GM12874 (cell line): ENCODE measurements at regions not wholly inside any gene's neighbourhood (a gene's known extent, or its start where the extent isn't known, plus 50 kb on each side); places are given as distances from the start of the nearest gene placed in this dataset.

Experiments
- TF ChIP-seq, protein P1 (sequence below): IDR thresholded peaks from 2 replicates; pipeline ENCODE4 v1.5.1; 2011; ENCODE audit warnings: low read depth, mild to moderate bottlenecking, control low read depth, low read length, moderate library complexity; ENCODE audit not compliant: insufficient read depth

DNA sequence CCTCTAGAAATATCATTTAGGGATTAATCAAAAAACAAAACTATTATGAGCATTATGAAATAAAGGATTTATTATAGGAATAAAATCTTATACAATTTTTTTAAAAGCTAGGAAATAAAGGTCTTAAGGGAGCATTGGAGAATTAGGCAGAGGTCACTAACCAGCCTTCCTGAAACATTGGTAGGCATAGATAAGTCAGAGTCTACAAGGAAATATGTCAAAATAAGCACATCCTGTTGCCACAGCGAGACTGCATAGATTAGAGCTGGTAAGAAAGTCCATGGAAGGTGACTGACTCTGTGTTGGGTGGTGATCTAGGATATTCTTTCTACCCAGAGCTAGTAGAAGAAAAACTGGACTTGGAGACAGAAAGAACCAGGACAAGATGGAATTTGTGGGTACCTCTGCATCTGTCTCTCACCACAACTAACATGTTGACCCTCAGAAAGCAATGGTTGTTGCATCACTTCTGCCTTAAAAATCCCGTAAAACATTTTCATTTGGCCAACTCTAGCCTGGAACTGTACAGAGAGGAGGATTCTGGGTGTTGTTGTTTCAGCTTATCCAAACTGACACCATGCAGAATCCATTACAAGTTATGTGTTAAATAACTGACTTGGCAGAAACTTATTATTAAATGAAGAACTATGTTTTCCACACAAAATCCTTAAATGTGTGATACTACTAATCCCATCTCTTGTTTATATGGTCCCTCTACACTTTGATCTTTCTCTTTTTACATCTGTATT lies 77.1 kb downstream of the FBXO5 start:
- TF ChIP-seq, protein P1, sequence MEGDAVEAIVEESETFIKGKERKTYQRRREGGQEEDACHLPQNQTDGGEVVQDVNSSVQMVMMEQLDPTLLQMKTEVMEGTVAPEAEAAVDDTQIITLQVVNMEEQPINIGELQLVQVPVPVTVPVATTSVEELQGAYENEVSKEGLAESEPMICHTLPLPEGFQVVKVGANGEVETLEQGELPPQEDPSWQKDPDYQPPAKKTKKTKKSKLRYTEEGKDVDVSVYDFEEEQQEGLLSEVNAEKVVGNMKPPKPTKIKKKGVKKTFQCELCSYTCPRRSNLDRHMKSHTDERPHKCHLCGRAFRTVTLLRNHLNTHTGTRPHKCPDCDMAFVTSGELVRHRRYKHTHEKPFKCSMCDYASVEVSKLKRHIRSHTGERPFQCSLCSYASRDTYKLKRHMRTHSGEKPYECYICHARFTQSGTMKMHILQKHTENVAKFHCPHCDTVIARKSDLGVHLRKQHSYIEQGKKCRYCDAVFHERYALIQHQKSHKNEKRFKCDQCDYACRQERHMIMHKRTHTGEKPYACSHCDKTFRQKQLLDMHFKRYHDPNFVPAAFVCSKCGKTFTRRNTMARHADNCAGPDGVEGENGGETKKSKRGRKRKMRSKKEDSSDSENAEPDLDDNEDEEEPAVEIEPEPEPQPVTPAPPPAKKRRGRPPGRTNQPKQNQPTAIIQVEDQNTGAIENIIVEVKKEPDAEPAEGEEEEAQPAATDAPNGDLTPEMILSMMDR = no peak

DNA sequence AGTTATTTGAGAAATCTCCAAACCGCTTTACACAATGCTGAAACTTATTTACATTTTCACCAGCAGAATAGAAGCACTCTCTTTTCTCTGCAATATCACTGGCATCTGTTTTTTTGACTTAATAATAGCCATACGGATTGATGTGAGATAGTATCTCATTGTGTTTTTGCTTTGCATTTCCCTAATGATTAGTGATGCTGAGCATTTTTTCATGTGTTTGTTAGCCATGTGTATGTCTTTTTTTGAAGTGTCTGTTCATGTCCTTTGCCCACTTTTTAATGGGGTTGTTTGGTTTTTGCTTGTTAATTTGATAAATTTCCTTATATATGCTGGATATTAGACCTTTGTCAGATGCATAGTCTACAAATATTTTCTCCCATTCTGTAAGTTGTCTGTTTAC lies 73.6 kb downstream of the FBXO5 start:
- TF ChIP-seq, protein P1 = no peak

DNA sequence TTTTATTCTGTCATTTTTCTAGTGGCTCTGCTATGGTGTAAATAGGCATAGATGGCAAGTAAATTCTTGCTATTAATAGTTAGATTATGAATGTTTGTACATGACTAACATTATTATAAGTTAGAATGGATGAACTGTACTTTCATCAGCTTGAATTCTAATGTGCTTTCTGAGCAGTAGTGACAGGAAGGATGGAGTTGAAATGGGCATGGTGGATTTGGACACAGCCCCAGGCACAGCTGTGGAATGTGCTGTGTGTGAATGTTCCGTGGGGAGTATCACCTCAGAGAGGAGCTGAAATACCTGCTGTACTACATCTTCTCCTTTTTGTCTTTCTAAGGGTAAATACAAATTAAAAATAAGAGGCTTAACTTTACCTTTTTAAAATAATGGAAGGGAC lies 66.8 kb downstream of the FBXO5 start:
- TF ChIP-seq, protein P1 = no peak

DNA sequence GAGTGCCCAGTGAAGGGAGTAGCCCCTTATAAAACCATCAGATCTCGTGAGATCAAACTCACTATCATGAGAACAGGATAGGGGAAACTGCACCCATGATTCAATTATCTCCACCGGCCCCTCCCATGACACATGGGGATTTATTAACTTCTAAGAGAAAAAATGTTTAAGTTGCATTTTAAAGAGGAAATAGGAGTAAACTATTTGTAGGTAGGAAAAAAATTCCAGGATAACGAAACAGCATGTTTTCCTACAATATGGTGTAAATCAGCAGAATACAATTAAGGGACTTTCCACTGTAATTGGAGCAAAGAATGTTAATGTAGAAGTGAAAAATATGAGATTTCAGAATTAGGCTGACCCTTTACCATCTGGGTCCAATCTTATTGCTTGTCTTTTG lies 63.9 kb downstream of the FBXO5 start:
- TF ChIP-seq, protein P1 = no peak

DNA sequence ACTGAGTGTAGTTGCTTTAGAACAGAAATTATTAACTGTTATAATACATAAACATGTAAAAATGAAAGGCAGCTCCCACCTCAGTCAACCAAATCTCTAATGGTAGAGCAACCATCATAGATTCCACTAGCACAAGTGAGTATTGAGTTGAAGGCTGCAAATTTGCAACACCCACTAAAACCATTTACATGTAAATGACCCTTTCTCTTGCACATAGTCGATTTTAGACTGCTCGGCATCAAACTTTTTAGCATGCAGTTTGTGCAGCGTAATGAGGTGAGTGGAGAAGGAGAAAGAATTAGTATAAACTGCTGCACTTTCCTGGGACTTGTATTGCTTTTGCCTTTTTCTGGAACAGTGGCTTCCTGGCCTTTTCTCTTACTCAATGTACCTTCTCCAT lies 62.8 kb downstream of the FBXO5 start:
- TF ChIP-seq, protein P1 = no peak
